ENCODE measurements at regions not wholly inside any gene's neighbourhood (a gene's known extent, or its start where the extent isn't known, plus 50 kb on each side); places are given as distances from the start of the nearest gene placed in this dataset.

- intact Hi-C loops (cut with micrococcal nuclease): no loop called here
- no peaks in the 10 kb centered on the region for H3K36me3 ChIP-seq
Observed at GRCh38 chr6:167400482-167401138, 75.7 kb downstream of the TTLL2 start.

GRCh38 chr6:167401525-167402194 lies 76.8 kb downstream of the TTLL2 start:
- H3K27ac ChIP-seq (replicated peaks): no peak overlapping the region
- intact Hi-C loops (cut with micrococcal nuclease): no loop called here
- H3K36me3 ChIP-seq: no peaks in the 10 kb centered on the region
- H3K27me3 ChIP-seq (ENCODE audit: low read depth): peaks cover 29% of the 10 kb centered on the region
- DNase-seq: no peak
- H3K4me3 ChIP-seq: no peak overlapping the region
- H3K9me3 ChIP-seq (replicated peaks): no peaks in the 10 kb centered on the region
- no peak for TF ChIP-seq CTCF (IDR thresholded peaks at IDR 0.05; ENCODE audit: borderline replicate concordance)
- H3K4me1 ChIP-seq: no peaks in the 10 kb centered on the region

More at GRCh38 chr6:167400482-167401138, 75.7 kb downstream of the TTLL2 start:
- H3K4me3 ChIP-seq: no peak overlapping the region
- H3K27ac ChIP-seq (replicated peaks): no peak overlapping the region
- H3K9me3 ChIP-seq (replicated peaks): no peaks in the 10 kb centered on the region
- no peak for DNase-seq
- no peak for TF ChIP-seq CTCF (IDR thresholded peaks at IDR 0.05; ENCODE audit: borderline replicate concordance)
- H3K27me3 ChIP-seq (ENCODE audit: low read depth): peaks cover 19% of the 10 kb centered on the region
- no peaks in the 10 kb centered on the region for H3K4me1 ChIP-seq

- H3K4me3 ChIP-seq: no peak overlapping the region
- no peaks in the 10 kb centered on the region for H3K4me1 ChIP-seq
- intact Hi-C loops (cut with micrococcal nuclease): no loop called here
- no peak for DNase-seq
- no peak for TF ChIP-seq CTCF (IDR thresholded peaks at IDR 0.05; ENCODE audit: borderline replicate concordance)
- peaks cover 31% of the 10 kb centered on the region for H3K27me3 ChIP-seq (ENCODE audit: low read depth)
- H3K36me3 ChIP-seq: no peaks in the 10 kb centered on the region
- H3K27ac ChIP-seq (replicated peaks): no peak overlapping the region
- no peaks in the 10 kb centered on the region for H3K9me3 ChIP-seq (replicated peaks)
Observed at GRCh38 chr6:167402195-167402686, 77.4 kb downstream of the TTLL2 start.

GRCh38 chr6:167403427-167403826 lies 78.5 kb downstream of the TTLL2 start:
- TF ChIP-seq CTCF (IDR thresholded peaks at IDR 0.05; ENCODE audit: borderline replicate concordance): no peak
- no peaks in the 10 kb centered on the region for H3K9me3 ChIP-seq (replicated peaks)
- no peaks in the 10 kb centered on the region for H3K36me3 ChIP-seq
- intact Hi-C loops (cut with micrococcal nuclease): no loop called here
- no peak overlapping the region for H3K27ac ChIP-seq (replicated peaks)
- no peak overlapping the region for H3K4me3 ChIP-seq
- no peaks in the 10 kb centered on the region for H3K4me1 ChIP-seq
- no peak for DNase-seq
- H3K27me3 ChIP-seq (ENCODE audit: low read depth): peaks cover 36% of the 10 kb centered on the region

- TF ChIP-seq CTCF (IDR thresholded peaks at IDR 0.05; ENCODE audit: borderline replicate concordance): no peak
- Histone ChIP-seq H3K9me3 (replicated peaks) (no peaks in the 10 kb centered on the region), H3K27ac (replicated peaks) (no peak overlapping the region), H3K4me1 (no peaks in the 10 kb centered on the region), H3K36me3 (no peaks in the 10 kb centered on the region), H3K27me3 (ENCODE audit: low read depth) (peaks cover 36% of the 10 kb centered on the region), H3K4me3 (no peak overlapping the region)
- intact Hi-C loops (cut with micrococcal nuclease): no loop called here
- DNase-seq: no peak
Observed at GRCh38 chr6:167404385-167405049, 79.6 kb downstream of the TTLL2 start.

Data from left ventricle myocardium inferior (tissue), 1 donor.